GM21825 (cell line): ENCODE measurements at regions not wholly inside any gene's neighbourhood (a gene's known extent, or its start where the extent isn't known, plus 50 kb on each side); places are given as distances from the start of the nearest gene placed in this dataset.
"Not testable (repeated sequence)": the region's sequence is repeated elsewhere in the genome, so short reads cannot be mapped to it uniquely, and the experiment has no call there.

Experiments
- ATAC-seq: cut with Tn5 transposase; IDR thresholded peaks from one replicate; pipeline ENCODE4 v1.9.1; 2021; ENCODE audit warnings: mild to moderate bottlenecking, moderate library complexity; ENCODE audit not compliant: unreplicated experiment

DNA sequence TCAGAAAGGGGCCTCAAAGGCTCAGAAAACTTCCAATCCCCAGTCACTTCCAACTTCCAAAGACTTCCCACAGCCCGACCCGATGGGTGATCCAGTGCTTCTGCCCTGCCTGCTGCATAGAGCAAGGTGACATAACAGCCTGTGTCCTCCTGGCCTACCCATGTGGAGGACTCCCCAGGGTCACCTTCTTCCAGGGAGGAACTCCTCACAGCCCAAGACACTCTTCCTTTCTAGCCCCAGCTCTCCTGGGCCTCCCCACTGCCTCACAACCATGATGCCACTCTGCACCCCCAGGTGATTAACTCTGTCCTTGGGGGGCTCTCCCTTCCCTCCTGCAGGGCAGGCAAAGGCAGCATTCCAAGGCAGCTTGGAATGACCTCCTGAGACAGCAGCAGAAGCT lies 158.4 kb upstream of the PDE1C start:
- ATAC-seq: no peak

GRCh38 chr7:32227746-32228145 lies 157.5 kb upstream of the PDE1C start:
- ATAC-seq: no peak

- no peak for ATAC-seq
These were observed 154.1 kb upstream of the PDE1C start for GRCh38 chr7:32224276-32224675.

DNA sequence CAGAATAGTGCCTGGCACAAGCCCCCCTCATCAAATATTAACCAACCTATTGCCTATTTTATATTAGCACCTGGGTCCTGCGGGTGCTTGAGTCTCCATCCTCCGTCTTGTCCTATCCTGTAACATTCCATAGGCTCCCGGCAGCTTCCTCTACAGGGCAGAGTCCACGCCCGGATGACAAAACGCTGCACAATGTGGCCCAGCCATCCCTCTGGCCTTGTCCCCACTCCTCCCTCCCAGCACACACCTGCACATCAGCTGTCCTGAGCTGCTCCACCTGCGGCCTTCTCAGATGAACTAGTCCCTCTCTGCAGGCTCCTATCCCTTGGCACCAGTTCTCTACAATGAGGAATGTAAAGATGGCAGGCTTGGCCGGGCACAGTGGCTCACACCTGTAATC lies 153.5 kb upstream of the PDE1C start:
- ATAC-seq: no peak

DNA sequence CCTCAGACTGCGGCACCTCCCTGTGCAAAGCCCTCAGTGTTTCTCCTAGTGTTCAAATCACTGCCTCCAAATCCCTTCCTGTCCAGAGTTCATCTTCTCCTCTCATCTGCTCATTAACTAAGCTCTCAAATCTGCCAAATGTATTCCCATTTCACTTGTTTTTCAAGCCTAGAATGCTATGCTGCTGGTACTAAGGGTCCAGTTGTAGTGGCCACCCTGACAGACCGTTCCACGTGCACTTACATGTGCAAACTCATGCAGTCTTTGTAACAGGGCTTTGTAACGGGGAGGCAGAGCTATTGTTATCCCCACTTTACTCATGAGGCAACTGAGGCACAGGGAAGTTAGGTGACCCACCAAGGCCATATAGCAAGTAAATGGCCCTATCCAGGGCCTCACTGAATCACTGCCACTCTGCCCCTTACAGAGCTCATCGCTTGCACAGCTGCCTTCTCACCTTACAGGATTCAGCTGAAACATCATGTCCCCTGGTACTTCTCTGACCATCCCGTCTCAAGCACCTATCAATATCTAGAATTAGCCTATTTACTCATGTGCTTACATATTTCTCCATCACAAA lies 153.0 kb upstream of the PDE1C start:
- ATAC-seq: no peak

- ATAC-seq: no peak
These were observed 152.2 kb upstream of the PDE1C start for GRCh38 chr7:32222251-32222900.

DNA sequence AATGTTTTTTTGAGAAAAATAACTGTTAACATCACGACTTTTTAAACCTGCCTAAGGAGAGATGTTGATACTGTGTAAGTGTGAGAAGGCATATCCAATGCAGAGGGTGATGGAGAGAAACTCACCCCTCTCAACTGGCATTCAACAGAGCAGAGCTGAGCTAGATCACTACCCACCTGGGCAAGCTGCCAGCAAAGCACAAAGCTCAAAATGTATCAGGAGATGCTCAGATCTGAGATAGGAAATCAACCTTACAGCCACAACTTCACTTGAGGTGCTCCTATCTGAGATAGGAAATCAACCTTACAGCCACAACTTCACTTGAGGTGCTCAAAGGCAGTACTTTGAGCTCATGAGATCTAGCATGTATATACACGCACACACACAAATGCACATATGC lies 151.5 kb upstream of the PDE1C start:
- ATAC-seq: no peak

- no peak for ATAC-seq
These were observed 150.8 kb upstream of the PDE1C start for GRCh38 chr7:32221056-32221455.

- ATAC-seq: not testable (repeated sequence)
These were observed 149.6 kb upstream of the PDE1C start for GRCh38 chr7:32219831-32220230.

DNA sequence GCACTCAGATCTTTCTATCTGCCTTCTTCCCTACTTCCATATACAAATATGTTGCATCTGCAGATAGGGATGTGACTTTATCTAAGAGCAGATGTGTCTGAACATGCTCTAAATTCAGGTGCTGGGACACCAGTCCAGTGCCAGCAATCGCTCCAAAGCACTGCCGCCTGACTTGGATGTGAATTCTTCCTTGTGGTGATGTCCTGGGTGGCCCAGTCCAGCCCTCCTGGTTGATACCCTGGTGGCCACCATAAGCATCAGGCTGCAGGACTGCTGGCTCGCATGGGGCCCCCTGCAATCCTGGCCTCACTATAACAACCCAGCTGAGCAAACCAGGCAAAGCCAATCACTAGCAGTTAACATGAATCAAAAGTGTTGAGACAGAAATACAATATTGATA lies 149.2 kb upstream of the PDE1C start:
- ATAC-seq: no peak

DNA sequence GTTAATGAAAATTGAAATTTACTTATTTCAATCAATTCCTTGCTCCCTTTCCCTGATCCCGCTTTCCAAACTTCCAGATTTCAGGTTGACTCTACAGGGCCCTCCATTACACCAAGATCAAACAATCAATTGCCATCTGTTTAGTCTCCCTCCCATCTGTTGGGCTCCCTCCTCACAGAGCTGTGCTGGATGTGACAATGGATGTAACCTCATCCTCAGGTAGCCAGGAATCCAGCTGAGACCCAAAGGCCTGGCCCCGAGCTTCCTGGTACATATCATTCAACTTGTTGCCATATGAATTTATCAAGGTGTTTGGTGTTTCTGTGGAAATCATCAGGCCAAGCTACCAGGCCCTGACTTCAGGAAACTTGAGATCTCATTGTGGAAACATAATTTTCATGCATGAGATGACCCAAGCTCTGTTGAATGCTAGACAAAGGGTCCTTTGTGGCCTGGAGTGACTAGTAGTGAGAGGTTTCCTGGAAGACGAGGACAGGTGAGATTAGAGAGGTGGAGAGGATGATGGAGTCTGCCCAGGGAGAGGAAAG lies 148.6 kb upstream of the PDE1C start:
- ATAC-seq: no peak

GRCh38 chr7:32218154-32218467 lies 147.9 kb upstream of the PDE1C start:
- no peak for ATAC-seq

DNA sequence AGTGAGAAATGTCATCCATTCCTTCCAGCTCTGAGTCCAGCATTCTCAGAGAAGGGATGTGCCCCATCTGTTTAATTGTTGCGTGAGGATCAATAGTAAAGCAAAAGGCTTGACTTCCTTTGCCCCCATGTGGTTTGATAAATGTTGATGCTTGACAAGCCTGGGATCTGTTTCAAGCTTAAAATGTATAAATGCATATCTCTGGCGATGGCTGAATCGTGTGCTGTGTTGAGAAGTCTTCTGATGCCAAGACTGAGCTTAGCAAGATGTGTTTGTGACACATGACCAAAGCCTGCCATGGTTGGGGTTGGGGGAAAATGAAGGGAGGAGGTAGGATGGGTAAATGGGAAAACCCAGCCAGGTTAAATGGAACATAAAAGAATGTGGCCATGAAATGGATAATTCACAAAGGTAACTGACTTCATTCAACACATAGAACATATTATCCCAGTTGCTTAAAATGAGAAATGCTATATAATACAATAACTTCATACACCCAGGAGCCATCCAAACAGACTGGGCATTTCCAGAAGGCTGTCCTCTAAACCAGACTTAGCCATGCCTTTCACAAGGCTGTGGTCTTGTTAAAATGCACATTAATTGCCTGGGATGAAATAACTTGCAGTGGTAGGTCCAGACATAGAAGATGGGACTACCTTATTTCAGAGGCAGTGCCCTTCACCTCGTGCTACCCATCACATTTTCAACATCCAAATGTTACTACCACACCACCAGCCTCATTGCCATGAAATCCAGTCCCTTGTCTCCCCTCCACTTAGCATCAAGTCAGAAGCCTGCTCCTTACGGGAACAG lies 147.3 kb upstream of the PDE1C start:
- ATAC-seq: no peak

- ATAC-seq: no peak
These were observed 146.6 kb upstream of the PDE1C start for GRCh38 chr7:32216759-32217158.

- ATAC-seq: no peak
These were observed 145.5 kb upstream of the PDE1C start for GRCh38 chr7:32215697-32216096.

DNA sequence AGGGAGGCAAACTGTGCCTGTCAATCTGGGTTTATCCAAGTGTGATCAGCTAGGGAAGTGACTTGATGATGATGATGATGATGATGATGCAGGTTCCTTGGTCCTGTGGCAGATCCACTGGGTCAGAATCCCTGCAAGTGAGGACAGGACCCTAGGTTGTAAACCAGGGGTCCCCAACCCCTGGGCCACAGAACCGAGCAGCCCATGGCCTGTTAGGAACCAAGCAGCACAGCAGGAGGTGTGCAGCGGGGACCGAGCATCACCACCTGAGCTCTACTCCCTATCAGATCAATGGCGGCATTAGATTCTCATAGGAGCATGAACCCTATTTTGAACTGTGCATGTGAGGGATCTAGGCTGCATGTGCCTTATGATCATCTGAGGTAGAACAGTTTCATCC lies 144.7 kb upstream of the PDE1C start:
- ATAC-seq: no peak

GRCh38 chr7:32212321-32212720 lies 142.1 kb upstream of the PDE1C start:
- no peak for ATAC-seq

GRCh38 chr7:32206987-32207386 lies 136.8 kb upstream of the PDE1C start:
- no peak for ATAC-seq

DNA sequence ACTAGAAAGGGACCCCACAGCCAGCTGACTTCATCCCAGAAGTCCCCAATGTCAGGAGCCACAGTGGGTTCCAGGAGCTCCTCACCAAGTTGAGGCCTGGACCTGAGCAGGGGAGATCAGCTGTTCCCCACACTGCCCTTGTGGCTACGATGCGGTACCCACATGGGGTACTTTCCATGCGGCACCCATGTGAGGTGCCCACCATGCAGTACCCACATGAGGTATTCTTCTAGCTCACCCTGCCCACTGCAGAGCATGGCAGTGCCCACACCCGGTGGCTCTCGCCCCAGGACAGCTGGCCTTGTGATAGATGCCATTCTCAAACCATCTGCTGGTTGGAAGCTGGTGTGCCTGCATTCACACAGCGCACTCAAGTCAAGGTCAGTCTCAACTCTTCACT lies 136.3 kb upstream of the PDE1C start:
- no peak for ATAC-seq

DNA sequence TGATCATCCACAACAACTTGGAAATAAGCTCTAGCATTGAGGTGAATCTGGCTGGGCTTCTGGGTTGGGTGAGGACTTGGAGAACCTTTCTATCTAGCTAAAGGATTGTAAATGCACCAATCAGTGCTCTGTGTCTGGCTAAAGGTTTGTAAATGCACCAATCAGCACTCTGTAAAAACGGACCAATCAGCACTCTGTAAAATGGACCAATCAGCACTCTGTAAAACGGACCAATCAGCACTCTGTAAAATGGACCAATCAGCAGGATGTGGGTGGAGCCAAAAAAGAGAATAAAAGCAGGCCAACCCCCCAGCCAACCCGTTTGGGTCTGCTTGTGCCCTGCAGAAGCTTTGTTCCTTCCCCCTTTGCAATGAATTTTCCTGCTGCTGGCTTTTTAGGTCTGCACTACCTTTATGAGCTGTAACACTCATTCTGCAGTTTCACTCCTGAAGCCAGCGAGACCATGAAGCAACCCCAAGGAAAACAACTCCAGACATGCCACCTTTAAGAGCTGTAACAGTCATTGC lies 135.2 kb upstream of the PDE1C start:
- not testable (repeated sequence) for ATAC-seq

- ATAC-seq: no peak
These were observed 134.3 kb upstream of the PDE1C start for GRCh38 chr7:32204361-32205018.
